Activated CD8-positive, alpha-beta T cell treated with anti-CD3 and anti-CD28 coated beads for 36 hours (primary cell): ENCODE measurements at regions not wholly inside any gene's neighbourhood (a gene's known extent, or its start where the extent isn't known, plus 50 kb on each side); places are given as distances from the start of the nearest gene placed in this dataset.

Experiments
- ATAC-seq: fragments of 200-7000 bp; cut with Tn5 transposase; one replicate; pipeline ENCODE4 v1.10.0; 2021; ENCODE audit warnings: mild to moderate bottlenecking, moderate library complexity
- CTCF ChIA-PET: fragments of 350-600 bp; sonication (Branson Sonifier 250); formaldehyde crosslinking; loops from one replicate; lab custom pipeline; 2021; ENCODE audit warnings: antibody characterized with exemption; lab: Charles Lee
- POLR2A ChIA-PET: fragments of 350-600 bp; sonication (Branson Sonifier 250); formaldehyde crosslinking; loops from one replicate; lab custom pipeline; 2021; ENCODE audit warnings: antibody characterized with exemption; lab: Charles Lee
- DNase-seq: peaks from one replicate; pipeline ENCODE4 v3.0.0-alpha.2; 2020
- H3K27ac Mint-ChIP-seq: one replicate; pipeline ENCODE4 v1.8.0; 2021; ENCODE audit warnings: mild to moderate bottlenecking, mixed read lengths
- H3K27me3 Mint-ChIP-seq: one replicate; pipeline ENCODE4 v1.8.0; 2021; ENCODE audit warnings: mixed read lengths
- H3K36me3 Mint-ChIP-seq: one replicate; pipeline ENCODE4 v1.8.0; 2021; ENCODE audit warnings: low read depth, mixed read lengths
- H3K4me1 Mint-ChIP-seq: one replicate; pipeline ENCODE4 v1.8.0; 2021; ENCODE audit warnings: low read depth, mixed read lengths
- H3K4me3 Mint-ChIP-seq: one replicate; pipeline ENCODE4 v1.8.0; 2021; ENCODE audit warnings: mild to moderate bottlenecking, moderate library complexity, mixed read lengths
- H3K9me3 Mint-ChIP-seq: one replicate; pipeline ENCODE4 v1.8.0; 2021; ENCODE audit warnings: mixed read lengths
- CTCF ChIP-seq: fragments of 200-600 bp; IDR thresholded peaks from one replicate; pipeline ENCODE4 v1.8.0; 2022; ENCODE audit warnings: antibody characterized with exemption, mild to moderate bottlenecking
- intact Hi-C: fragments of 100-400 bp; cut with micrococcal nuclease; formaldehyde crosslinking; loops from one replicate; pipeline ENCODE4 v1.10.0; 2022

GRCh38 chr13:83216479-83217245 lies 665.6 kb downstream of the SLITRK1 start:
- peaks cover 4% of the 10 kb centered on the region for H3K9me3 Mint-ChIP-seq
- no peaks in the 10 kb centered on the region for H3K27me3 Mint-ChIP-seq
- no peak overlapping the region for H3K27ac Mint-ChIP-seq
- ATAC-seq, result no peak
- H3K36me3 Mint-ChIP-seq, result no peaks in the 10 kb centered on the region
- intact Hi-C loops, result no loop called here
- no peak overlapping the region for H3K4me3 Mint-ChIP-seq
- TF ChIP-seq CTCF, result no peak
- DNase-seq, result no peak
- H3K4me1 Mint-ChIP-seq, result no peaks in the 10 kb centered on the region
- CTCF ChIA-PET, result no interaction called here
- POLR2A ChIA-PET, result no interaction called here

GRCh38 chr13:83215627-83216026 lies 666.6 kb downstream of the SLITRK1 start:
- Mint-ChIP-seq H3K36me3 (no peaks in the 10 kb centered on the region), H3K9me3 (peaks cover 8% of the 10 kb centered on the region), H3K27ac (no peak overlapping the region), H3K27me3 (no peaks in the 10 kb centered on the region), H3K4me3 (no peak overlapping the region), H3K4me1 (no peaks in the 10 kb centered on the region)
- TF ChIP-seq CTCF, result no peak
- ChIA-PET POLR2A (no interaction called here), CTCF (no interaction called here)
- ATAC-seq (no peak), DNase-seq (no peak)
- intact Hi-C loops, result no loop called here

- no peak for TF ChIP-seq CTCF
- POLR2A ChIA-PET, result no interaction called here
Observed at GRCh38 chr13:83214452-83214851, 667.8 kb downstream of the SLITRK1 start.

GRCh38 chr13:83211301-83211700 lies 671.0 kb downstream of the SLITRK1 start:
- no peak for ATAC-seq
- no peak for TF ChIP-seq CTCF
- POLR2A ChIA-PET, result no interaction called here
- Mint-ChIP-seq H3K36me3 (no peaks in the 10 kb centered on the region), H3K9me3 (peaks cover 8% of the 10 kb centered on the region), H3K4me1 (no peaks in the 10 kb centered on the region), H3K27ac (no peak overlapping the region), H3K4me3 (no peak overlapping the region), H3K27me3 (no peaks in the 10 kb centered on the region)
- CTCF ChIA-PET, result no interaction called here
- no peak for DNase-seq
- intact Hi-C loops, result no loop called here

More at GRCh38 chr13:83214452-83214851, 667.8 kb downstream of the SLITRK1 start:
- peaks cover 8% of the 10 kb centered on the region for H3K9me3 Mint-ChIP-seq
- H3K27me3 Mint-ChIP-seq, result no peaks in the 10 kb centered on the region
- intact Hi-C loops, result no loop called here
- DNase-seq (no peak), ATAC-seq (no peak)
- H3K4me3 Mint-ChIP-seq, result no peak overlapping the region
- no peak overlapping the region for H3K27ac Mint-ChIP-seq
- CTCF ChIA-PET, result no interaction called here
- no peaks in the 10 kb centered on the region for H3K4me1 Mint-ChIP-seq
- no peaks in the 10 kb centered on the region for H3K36me3 Mint-ChIP-seq

GRCh38 chr13:83204886-83205285 lies 677.4 kb downstream of the SLITRK1 start:
- ATAC-seq, result no peak
- POLR2A ChIA-PET, result no interaction called here
- intact Hi-C loops, result no loop called here
- TF ChIP-seq CTCF, result no peak
- H3K4me3 Mint-ChIP-seq, result no peak overlapping the region
- H3K9me3 Mint-ChIP-seq, result no peaks in the 10 kb centered on the region
- no peaks in the 10 kb centered on the region for H3K27me3 Mint-ChIP-seq
- DNase-seq, result no peak
- CTCF ChIA-PET, result no interaction called here
- no peaks in the 10 kb centered on the region for H3K4me1 Mint-ChIP-seq
- no peaks in the 10 kb centered on the region for H3K36me3 Mint-ChIP-seq
- no peak overlapping the region for H3K27ac Mint-ChIP-seq
